ENCODE measurements at regions not wholly inside any gene's neighbourhood (a gene's known extent, or its start where the extent isn't known, plus 50 kb on each side); places are given as distances from the start of the nearest gene placed in this dataset.

DNA sequence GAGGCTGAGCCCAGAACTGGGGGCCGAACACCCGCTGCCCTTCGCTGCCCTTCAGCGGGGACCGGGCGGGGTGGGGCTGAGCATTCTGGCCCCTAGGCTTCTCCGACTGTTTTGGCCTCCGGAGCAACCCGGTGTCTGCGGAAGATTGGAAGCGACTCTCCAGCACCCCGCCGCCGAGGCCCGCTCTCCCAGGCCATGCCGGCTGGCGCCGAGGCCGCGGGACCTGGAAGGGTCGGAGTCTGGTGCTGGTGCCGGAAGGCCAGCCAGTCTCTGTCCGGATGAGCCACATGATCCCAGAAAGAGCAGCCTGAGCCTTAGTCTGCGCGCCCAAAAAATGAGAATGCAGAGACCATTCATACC is 272.0 kb downstream of the FOXD2 start:
- no peak for DNase-seq

DNA sequence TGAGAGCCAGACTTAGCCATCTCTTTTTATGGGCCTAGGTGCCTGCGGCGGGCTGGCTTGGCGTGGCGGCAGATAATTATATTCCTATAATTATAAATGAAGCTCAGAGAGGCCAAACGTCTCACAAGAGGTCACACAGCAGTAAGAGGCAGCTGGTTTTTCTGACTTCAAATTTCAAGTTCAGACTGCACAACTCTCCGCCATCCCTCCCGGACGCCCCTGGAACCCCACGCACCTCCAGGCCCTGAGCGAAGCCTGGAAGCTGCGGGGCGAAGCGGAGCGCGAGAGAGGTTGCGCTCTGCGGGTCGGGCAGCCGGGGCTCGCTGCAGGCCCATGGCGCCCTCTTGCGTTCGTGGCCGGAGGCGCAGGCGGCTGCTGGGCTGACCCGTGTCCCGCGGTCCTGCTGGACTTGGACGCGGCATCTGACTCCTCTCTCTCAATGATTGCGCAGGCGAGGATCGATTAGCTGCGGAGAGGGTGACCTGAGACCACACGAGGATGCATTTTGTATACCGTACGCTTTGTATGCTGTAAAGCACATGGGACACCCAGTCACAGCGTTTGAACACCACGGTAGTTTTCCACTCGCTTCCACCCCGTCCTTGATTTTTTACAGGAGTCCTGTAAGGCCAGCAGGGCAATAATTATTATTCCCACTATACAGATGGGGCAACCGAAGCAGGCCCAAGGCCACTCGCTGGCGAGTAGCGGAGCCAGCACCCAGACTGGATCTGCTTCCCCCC is 272.7 kb downstream of the FOXD2 start:
- peak; percentile 80 for DNase-seq
